K562 (cell line): ENCODE measurements at regions not wholly inside any gene's neighbourhood (a gene's known extent, or its start where the extent isn't known, plus 50 kb on each side); places are given as distances from the start of the nearest gene placed in this dataset.

ENCODE experiments used
- EP300 ChIP-seq: IDR thresholded peaks from 2 replicates; pipeline ENCODE4 v1.6.1; 2012; ENCODE audit warnings: low read length, improper control_type of control experiment
- PML ChIP-seq: IDR thresholded peaks from 2 replicates; pipeline ENCODE4 v1.6.1; 2012; ENCODE audit warnings: low read length, inconsistent platforms
- ZNF23 ChIP-seq: fragments of 250-450 bp; sonication (Bioruptor Pico); IDR thresholded peaks from 2 replicates; pipeline ENCODE4 v1.4.0; 2020; ENCODE audit warnings: mild to moderate bottlenecking
- TF ChIP-seq, protein P1 (sequence below): IDR thresholded peaks from 2 replicates; pipeline ENCODE4 v1.6.1; 2011; ENCODE audit not compliant: insufficient read length; ENCODE audit errors: extremely low read depth
- TF ChIP-seq, protein P2 (sequence below): fragments of 450-650 bp; conservative IDR thresholded peaks from 2 replicates; pipeline ENCODE4 v1.6.1; 2016; ENCODE audit warnings: missing genetic modification characterization, low read depth, mild to moderate bottlenecking, control low read depth, missing compliant biosample characterization
- TF ChIP-seq, protein P3 (sequence below): sonication (generic); formaldehyde crosslinking; IDR thresholded peaks from 2 replicates; pipeline ENCODE4 v1.8.0; 2023; ENCODE audit warnings: mild to moderate bottlenecking, missing genetic modification reagents

DNA sequence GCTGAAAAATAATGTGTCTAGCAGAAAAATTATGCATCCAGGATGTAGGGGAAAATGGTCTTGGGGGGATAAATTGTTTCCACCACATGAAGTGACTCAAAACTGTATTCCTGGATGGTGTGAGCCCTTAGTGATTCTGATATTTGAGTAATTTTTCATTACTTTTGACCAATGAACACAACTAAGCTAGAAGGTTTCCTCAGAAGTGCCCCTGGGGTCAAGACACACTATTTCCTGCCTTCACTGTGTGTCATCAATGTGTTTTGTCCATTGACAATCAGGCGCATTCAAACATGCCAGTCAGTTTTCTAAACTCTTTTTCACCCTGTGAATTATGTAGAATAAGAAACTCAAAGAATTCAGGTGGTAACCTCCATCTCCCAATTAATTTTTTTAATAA lies 130.5 kb upstream of the REG3G start:
- no peak for TF ChIP-seq EP300
- TF ChIP-seq, protein P1, sequence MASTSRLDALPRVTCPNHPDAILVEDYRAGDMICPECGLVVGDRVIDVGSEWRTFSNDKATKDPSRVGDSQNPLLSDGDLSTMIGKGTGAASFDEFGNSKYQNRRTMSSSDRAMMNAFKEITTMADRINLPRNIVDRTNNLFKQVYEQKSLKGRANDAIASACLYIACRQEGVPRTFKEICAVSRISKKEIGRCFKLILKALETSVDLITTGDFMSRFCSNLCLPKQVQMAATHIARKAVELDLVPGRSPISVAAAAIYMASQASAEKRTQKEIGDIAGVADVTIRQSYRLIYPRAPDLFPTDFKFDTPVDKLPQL: no peak
- TF ChIP-seq, protein P2, sequence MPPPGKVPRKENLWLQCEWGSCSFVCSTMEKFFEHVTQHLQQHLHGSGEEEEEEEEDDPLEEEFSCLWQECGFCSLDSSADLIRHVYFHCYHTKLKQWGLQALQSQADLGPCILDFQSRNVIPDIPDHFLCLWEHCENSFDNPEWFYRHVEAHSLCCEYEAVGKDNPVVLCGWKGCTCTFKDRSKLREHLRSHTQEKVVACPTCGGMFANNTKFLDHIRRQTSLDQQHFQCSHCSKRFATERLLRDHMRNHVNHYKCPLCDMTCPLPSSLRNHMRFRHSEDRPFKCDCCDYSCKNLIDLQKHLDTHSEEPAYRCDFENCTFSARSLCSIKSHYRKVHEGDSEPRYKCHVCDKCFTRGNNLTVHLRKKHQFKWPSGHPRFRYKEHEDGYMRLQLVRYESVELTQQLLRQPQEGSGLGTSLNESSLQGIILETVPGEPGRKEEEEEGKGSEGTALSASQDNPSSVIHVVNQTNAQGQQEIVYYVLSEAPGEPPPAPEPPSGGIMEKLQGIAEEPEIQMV: no peak
- TF ChIP-seq, protein P3, sequence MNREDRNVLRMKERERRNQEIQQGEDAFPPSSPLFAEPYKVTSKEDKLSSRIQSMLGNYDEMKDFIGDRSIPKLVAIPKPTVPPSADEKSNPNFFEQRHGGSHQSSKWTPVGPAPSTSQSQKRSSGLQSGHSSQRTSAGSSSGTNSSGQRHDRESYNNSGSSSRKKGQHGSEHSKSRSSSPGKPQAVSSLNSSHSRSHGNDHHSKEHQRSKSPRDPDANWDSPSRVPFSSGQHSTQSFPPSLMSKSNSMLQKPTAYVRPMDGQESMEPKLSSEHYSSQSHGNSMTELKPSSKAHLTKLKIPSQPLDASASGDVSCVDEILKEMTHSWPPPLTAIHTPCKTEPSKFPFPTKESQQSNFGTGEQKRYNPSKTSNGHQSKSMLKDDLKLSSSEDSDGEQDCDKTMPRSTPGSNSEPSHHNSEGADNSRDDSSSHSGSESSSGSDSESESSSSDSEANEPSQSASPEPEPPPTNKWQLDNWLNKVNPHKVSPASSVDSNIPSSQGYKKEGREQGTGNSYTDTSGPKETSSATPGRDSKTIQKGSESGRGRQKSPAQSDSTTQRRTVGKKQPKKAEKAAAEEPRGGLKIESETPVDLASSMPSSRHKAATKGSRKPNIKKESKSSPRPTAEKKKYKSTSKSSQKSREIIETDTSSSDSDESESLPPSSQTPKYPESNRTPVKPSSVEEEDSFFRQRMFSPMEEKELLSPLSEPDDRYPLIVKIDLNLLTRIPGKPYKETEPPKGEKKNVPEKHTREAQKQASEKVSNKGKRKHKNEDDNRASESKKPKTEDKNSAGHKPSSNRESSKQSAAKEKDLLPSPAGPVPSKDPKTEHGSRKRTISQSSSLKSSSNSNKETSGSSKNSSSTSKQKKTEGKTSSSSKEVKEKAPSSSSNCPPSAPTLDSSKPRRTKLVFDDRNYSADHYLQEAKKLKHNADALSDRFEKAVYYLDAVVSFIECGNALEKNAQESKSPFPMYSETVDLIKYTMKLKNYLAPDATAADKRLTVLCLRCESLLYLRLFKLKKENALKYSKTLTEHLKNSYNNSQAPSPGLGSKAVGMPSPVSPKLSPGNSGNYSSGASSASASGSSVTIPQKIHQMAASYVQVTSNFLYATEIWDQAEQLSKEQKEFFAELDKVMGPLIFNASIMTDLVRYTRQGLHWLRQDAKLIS (CRISPR knock-in tag): no peak
- TF ChIP-seq ZNF23: no peak
- TF ChIP-seq PML: no peak
